ENCODE measurements at regions not wholly inside any gene's neighbourhood (a gene's known extent, or its start where the extent isn't known, plus 50 kb on each side); places are given as distances from the start of the nearest gene placed in this dataset.

DNA sequence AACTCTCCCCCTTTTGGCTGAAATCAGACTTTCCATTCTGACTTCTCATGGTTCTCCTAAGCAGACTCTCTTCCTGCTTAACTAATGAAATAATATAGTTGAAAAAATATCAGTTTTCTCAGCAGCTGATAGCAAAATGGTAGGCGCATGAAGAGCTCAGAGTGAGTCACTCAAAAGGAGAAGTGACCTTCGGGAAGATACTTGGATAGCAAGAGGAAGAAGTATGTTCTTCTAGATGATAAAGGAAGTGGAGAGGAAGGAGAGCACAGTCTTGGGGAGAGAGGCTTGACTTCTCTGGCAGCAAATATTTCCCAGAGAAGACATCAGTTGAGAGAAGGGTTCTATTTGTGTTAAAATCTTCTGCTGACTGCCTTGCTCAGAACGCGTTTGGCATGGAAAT is 101.5 kb downstream of the TAF11L14 start:
- intact Hi-C loops (cut with micrococcal nuclease) (no loop called here), dilution Hi-C loops (cut with HindIII; ENCODE audit: low sequenced_read_pairs, unreplicated experiment) (no loop called here), in situ Hi-C loops (cut with MboI; ENCODE audit: low sequenced_read_pairs) (no loop called here)
- no peak overlapping the region for H3K4me2 ChIP-seq (ENCODE audit: low read depth, low read length)
- H3K4me3 ChIP-seq (ENCODE audit: insufficient read depth, low read depth, low read length), result no peak overlapping the region
- no peaks in the 10 kb centered on the region for H3K4me1 ChIP-seq (ENCODE audit: control insufficient read depth, insufficient read depth, low read length)
- H3K27me3 ChIP-seq (ENCODE audit: control insufficient read depth, insufficient read depth, low read length), result no peaks in the 10 kb centered on the region
- H4K5ac ChIP-seq (ENCODE audit: low read depth, low read length), result no peak overlapping the region
- H3K79me1 ChIP-seq (ENCODE audit: low read depth in 1 of 2, low read length in 2 of 2), result no peaks in the 10 kb centered on the region
- 64% methylated on average over 2 of the region's 4 CpGs; no CpG with 5 or more reads in 1 of the 2 experiments for WGBS, 2 experiments (ENCODE audit: extremely low coverage in 2 of 2, insufficient read length in 1 of 2)
- POLR2A ChIA-PET (ENCODE audit: unreplicated experiment), result no interaction called here
- no peak overlapping the region for H3K9ac ChIP-seq (ENCODE audit: low read depth, low read length)
- no peak overlapping the region for H3K18ac ChIP-seq (ENCODE audit: low read depth, low read length)
- H2AFZ ChIP-seq (replicated peaks; ENCODE audit: low read length, poor library complexity), result no peak overlapping the region
- ATAC-seq (ENCODE audit: low read depth) (no peak), DNase-seq (no peak)
- H2BK5ac ChIP-seq (ENCODE audit: low read depth, low read length, poor library complexity, severe bottlenecking), result no peak overlapping the region
- H3K9me1 ChIP-seq (ENCODE audit: insufficient read depth, low read length), result no peaks in the 10 kb centered on the region
- H2BK15ac ChIP-seq (ENCODE audit: low read depth, low read length), result no peak overlapping the region
- no peaks in the 10 kb centered on the region for H4K20me1 ChIP-seq (ENCODE audit: insufficient read depth, low read length)
- TF ChIP-seq, protein P1, sequence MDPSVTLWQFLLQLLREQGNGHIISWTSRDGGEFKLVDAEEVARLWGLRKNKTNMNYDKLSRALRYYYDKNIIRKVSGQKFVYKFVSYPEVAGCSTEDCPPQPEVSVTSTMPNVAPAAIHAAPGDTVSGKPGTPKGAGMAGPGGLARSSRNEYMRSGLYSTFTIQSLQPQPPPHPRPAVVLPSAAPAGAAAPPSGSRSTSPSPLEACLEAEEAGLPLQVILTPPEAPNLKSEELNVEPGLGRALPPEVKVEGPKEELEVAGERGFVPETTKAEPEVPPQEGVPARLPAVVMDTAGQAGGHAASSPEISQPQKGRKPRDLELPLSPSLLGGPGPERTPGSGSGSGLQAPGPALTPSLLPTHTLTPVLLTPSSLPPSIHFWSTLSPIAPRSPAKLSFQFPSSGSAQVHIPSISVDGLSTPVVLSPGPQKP (IDR thresholded peaks at IDR 0.05; ENCODE audit: borderline replicate concordance, low read depth, low read length), result no peak
- TF ChIP-seq POLR2A (IDR thresholded peaks at IDR 0.05; ENCODE audit: low read depth, low read length), result no peak
- TF ChIP-seq NFE2L2 (IDR thresholded peaks at IDR 0.05; ENCODE audit: low read depth, low read length), result no peak
- no peak for TF ChIP-seq SMC3 (IDR thresholded peaks at IDR 0.05; ENCODE audit: low read depth, low read length)
- no peak for TF ChIP-seq CHD1 (IDR thresholded peaks at IDR 0.05; ENCODE audit: low read depth, low read length)
- TF ChIP-seq BHLHE40 (IDR thresholded peaks at IDR 0.05; ENCODE audit: low read depth, low read length), result no peak
- no peak for TF ChIP-seq MAZ (IDR thresholded peaks at IDR 0.05; ENCODE audit: borderline replicate concordance, low read depth, low read length)
- TF ChIP-seq, protein P2, sequence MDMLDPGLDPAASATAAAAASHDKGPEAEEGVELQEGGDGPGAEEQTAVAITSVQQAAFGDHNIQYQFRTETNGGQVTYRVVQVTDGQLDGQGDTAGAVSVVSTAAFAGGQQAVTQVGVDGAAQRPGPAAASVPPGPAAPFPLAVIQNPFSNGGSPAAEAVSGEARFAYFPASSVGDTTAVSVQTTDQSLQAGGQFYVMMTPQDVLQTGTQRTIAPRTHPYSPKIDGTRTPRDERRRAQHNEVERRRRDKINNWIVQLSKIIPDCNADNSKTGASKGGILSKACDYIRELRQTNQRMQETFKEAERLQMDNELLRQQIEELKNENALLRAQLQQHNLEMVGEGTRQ (IDR thresholded peaks at IDR 0.05; ENCODE audit: low read depth, low read length), result no peak
- H2BK120ac ChIP-seq (ENCODE audit: low read depth, low read length), result no peak overlapping the region
- BruUV-seq (replicated peaks), result no TSS peak
- H3K14ac ChIP-seq (replicated peaks; ENCODE audit: low read depth, low read length), result no peak overlapping the region
- no peaks in the 10 kb centered on the region for H3K9me3 ChIP-seq (ENCODE audit: control insufficient read depth, insufficient read depth, low read length)
- H3K27ac ChIP-seq (ENCODE audit: insufficient read depth, low read length), result no peak overlapping the region
- H2AK5ac ChIP-seq (ENCODE audit: low read depth, low read length), result no peak overlapping the region
- H3K23ac ChIP-seq (ENCODE audit: low read depth, low read length), result no peak overlapping the region
- H4K8ac ChIP-seq (ENCODE audit: low read depth in 2 of 2, low read length in 2 of 2), result no peak overlapping the region
- H4K91ac ChIP-seq (ENCODE audit: insufficient read depth, low read depth, low read length), result no peak overlapping the region
- no peak overlapping the region for H3K56ac ChIP-seq (ENCODE audit: extremely low read depth, insufficient read depth, low read length)
- H3K36me3 ChIP-seq (ENCODE audit: control insufficient read depth, insufficient read depth, low read length), result no peaks in the 10 kb centered on the region
- H2AK9ac ChIP-seq (replicated peaks; ENCODE audit: low read depth, low read length, poor library complexity), result no peak overlapping the region
- H2BK20ac ChIP-seq (ENCODE audit: low read depth, low read length), result no peak overlapping the region
- CTCF ChIA-PET, result no interaction called here
- no peak overlapping the region for H3K4ac ChIP-seq (ENCODE audit: low read depth, low read length)

Measured in IMR-90 (cell line).